Calu3 (cell line): ENCODE measurements at regions not wholly inside any gene's neighbourhood (a gene's known extent, or its start where the extent isn't known, plus 50 kb on each side); places are given as distances from the start of the nearest gene placed in this dataset.
"Not testable (repeated sequence)": the region's sequence is repeated elsewhere in the genome, so short reads cannot be mapped to it uniquely, and the experiment has no call there.

Source experiments
- BruUV-seq: library from RNA; stranded (reverse); fragments of 400-500 nt; replicated peaks from 2 replicates; lab custom pipeline; 2021; lab: Mats Ljungman, UMichigan
- CTCF ChIA-PET: fragments of 300-600 bp; sonication (Branson Sonifier 250); formaldehyde crosslinking; loops from one replicate; lab custom pipeline; 2022; ENCODE audit warnings: antibody characterized with exemption; lab: Charles Lee
- DNase-seq: peaks from one replicate; pipeline ENCODE4 v3.0.0; 2022
- H3K27ac Mint-ChIP-seq: one replicate; pipeline ENCODE4 v1.8.0; 2022; ENCODE audit warnings: mixed read lengths; ENCODE audit not compliant: unreplicated experiment
- H3K27me3 Mint-ChIP-seq: one replicate; pipeline ENCODE4 v1.8.0; 2022; ENCODE audit warnings: mixed read lengths; ENCODE audit not compliant: unreplicated experiment
- H3K36me3 Mint-ChIP-seq: one replicate; pipeline ENCODE4 v1.8.0; 2022; ENCODE audit warnings: mild to moderate bottlenecking, moderate library complexity, mixed read lengths; ENCODE audit not compliant: insufficient read depth, unreplicated experiment
- H3K4me1 Mint-ChIP-seq: one replicate; pipeline ENCODE4 v1.8.0; 2022; ENCODE audit warnings: mild to moderate bottlenecking, low read depth, mixed read lengths; ENCODE audit not compliant: unreplicated experiment
- H3K4me3 Mint-ChIP-seq: one replicate; pipeline ENCODE4 v1.8.0; 2022; ENCODE audit warnings: mild to moderate bottlenecking, low read depth, moderate library complexity, mixed read lengths; ENCODE audit not compliant: unreplicated experiment
- H3K9me3 Mint-ChIP-seq: one replicate; pipeline ENCODE4 v1.8.0; 2022; ENCODE audit warnings: low read depth, mixed read lengths; ENCODE audit not compliant: unreplicated experiment
- intact Hi-C: fragments of 100-400 bp; cut with micrococcal nuclease; formaldehyde crosslinking; loops from one replicate; pipeline ENCODE4 v1.10.0; 2022; ENCODE audit not compliant: unreplicated experiment
- TF ChIP-seq, protein P1 (sequence below): fragments of 200-600 bp; IDR thresholded peaks from one replicate; pipeline ENCODE4 v1.8.0; 2022; ENCODE audit warnings: antibody characterized with exemption; ENCODE audit not compliant: unreplicated experiment

- Mint-ChIP-seq H3K4me3 (no peak overlapping the region), H3K27ac (no peak overlapping the region), H3K4me1 (peaks cover 8% of the 10 kb centered on the region), H3K9me3 (no peaks in the 10 kb centered on the region), H3K36me3 (no peaks in the 10 kb centered on the region), H3K27me3 (no peaks in the 10 kb centered on the region)
- TF ChIP-seq, protein P1, sequence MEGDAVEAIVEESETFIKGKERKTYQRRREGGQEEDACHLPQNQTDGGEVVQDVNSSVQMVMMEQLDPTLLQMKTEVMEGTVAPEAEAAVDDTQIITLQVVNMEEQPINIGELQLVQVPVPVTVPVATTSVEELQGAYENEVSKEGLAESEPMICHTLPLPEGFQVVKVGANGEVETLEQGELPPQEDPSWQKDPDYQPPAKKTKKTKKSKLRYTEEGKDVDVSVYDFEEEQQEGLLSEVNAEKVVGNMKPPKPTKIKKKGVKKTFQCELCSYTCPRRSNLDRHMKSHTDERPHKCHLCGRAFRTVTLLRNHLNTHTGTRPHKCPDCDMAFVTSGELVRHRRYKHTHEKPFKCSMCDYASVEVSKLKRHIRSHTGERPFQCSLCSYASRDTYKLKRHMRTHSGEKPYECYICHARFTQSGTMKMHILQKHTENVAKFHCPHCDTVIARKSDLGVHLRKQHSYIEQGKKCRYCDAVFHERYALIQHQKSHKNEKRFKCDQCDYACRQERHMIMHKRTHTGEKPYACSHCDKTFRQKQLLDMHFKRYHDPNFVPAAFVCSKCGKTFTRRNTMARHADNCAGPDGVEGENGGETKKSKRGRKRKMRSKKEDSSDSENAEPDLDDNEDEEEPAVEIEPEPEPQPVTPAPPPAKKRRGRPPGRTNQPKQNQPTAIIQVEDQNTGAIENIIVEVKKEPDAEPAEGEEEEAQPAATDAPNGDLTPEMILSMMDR: no peak
- no peak for DNase-seq
- CTCF ChIA-PET: no interaction called here
- intact Hi-C loops: no loop called here
- no TSS peak for BruUV-seq
Measured at GRCh38 chr6:86147311-86147710, 504.6 kb upstream of the SYNCRIP start.

GRCh38 chr6:86146751-86147150 lies 504.1 kb upstream of the SYNCRIP start:
- CTCF ChIA-PET, H3K27me3 Mint-ChIP-seq, H3K36me3 Mint-ChIP-seq, H3K9me3 Mint-ChIP-seq, BruUV-seq, intact Hi-C loops, DNase-seq, H3K27ac Mint-ChIP-seq, H3K4me3 Mint-ChIP-seq: not testable (repeated sequence)
- H3K4me1 Mint-ChIP-seq: peaks cover 12% of the 10 kb centered on the region

DNA sequence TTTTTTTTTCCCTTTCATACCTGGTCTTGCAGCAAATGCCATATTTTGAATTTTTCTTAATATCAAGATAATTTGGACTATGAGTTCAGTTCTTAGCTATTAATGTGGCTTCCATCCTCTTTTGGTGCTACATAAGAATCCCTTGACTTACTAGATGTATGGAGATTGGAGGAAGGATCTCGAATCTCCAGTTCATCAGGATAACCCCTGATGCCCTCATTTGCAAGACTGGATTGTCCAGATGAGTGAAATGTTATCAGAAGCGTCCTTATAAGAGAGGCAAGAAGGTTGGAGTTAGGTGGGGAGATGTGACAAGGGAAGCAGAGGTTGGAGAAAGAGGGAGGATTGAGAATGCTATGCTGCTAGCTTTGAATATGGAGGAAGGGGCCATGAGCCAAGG lies 499.6 kb upstream of the SYNCRIP start:
- no peak for DNase-seq
- TF ChIP-seq, protein P1: no peak
- H3K27me3 Mint-ChIP-seq: no peaks in the 10 kb centered on the region
- CTCF ChIA-PET: interaction anchor here (1.1 kb wide), 1 partner anchor 796 kb away, joined by 3 read pairs; no protein-coding TSS in a partner anchor
- BruUV-seq: no TSS peak
- no peak overlapping the region for H3K27ac Mint-ChIP-seq
- H3K9me3 Mint-ChIP-seq: no peaks in the 10 kb centered on the region
- peaks cover 12% of the 10 kb centered on the region for H3K4me1 Mint-ChIP-seq
- no peaks in the 10 kb centered on the region for H3K36me3 Mint-ChIP-seq
- H3K4me3 Mint-ChIP-seq: no peak overlapping the region
- intact Hi-C loops: no loop called here

GRCh38 chr6:86128130-86128814 lies 485.6 kb upstream of the SYNCRIP start:
- intact Hi-C loops: no loop called here
- BruUV-seq: no TSS peak
- TF ChIP-seq, protein P1: no peak
- no peak overlapping the region for H3K27ac Mint-ChIP-seq
- H3K4me3 Mint-ChIP-seq: no peak overlapping the region
- H3K27me3 Mint-ChIP-seq: peaks cover 10% of the 10 kb centered on the region
- H3K9me3 Mint-ChIP-seq: peaks cover 6% of the 10 kb centered on the region
- CTCF ChIA-PET: no interaction called here
- H3K36me3 Mint-ChIP-seq: no peaks in the 10 kb centered on the region
- no peak for DNase-seq
- no peaks in the 10 kb centered on the region for H3K4me1 Mint-ChIP-seq

DNA sequence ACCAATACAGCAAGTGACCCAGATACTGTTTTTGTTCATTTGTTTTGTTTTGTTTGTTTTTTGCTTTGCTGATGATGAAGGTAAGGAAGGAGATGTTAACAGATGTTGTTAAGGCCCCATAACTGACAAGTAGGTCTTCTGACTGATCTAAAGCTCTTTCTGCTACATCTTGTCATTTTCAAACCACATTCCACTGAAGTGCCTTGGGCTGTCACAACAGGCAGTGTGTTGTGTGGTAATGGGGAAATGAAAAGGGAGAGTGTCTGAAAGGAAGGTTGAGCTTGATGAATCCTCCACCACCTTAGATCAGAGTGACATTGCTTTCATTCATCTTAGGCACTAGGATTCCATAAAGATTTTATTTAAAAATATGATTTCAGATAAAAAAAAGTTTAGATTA lies 479.4 kb upstream of the SYNCRIP start:
- H3K27me3 Mint-ChIP-seq: peaks cover 9% of the 10 kb centered on the region
- TF ChIP-seq, protein P1: no peak
- intact Hi-C loops: no loop called here

More for the DNA sequence above, 479.4 kb upstream of the SYNCRIP start:
- Mint-ChIP-seq H3K4me3 (no peak overlapping the region), H3K36me3 (no peaks in the 10 kb centered on the region), H3K9me3 (peaks cover 3% of the 10 kb centered on the region), H3K4me1 (no peaks in the 10 kb centered on the region), H3K27ac (no peak overlapping the region)
- BruUV-seq: no TSS peak
- no peak for DNase-seq
- CTCF ChIA-PET: no interaction called here
